Stimulated activated CD4-positive, alpha-beta T cell treated with anti-CD3 and anti-CD28 coated beads, Interleukin-1b, Interleukin-23, amount 100 ng/mL, for 24 hours (primary cell): ENCODE measurements at regions not wholly inside any gene's neighbourhood (a gene's known extent, or its start where the extent isn't known, plus 50 kb on each side); places are given as distances from the start of the nearest gene placed in this dataset.
"Not testable (repeated sequence)": the region's sequence is repeated elsewhere in the genome, so short reads cannot be mapped to it uniquely, and the experiment has no call there.

Experiments
- DNase-seq, 4 experiments: peaks; one replicate each; pipeline ENCODE4 v3.0.0-alpha.2; 2020; ENCODE audit warnings: low read depth in 4 of 4, low spot score in 1 of 4

DNA sequence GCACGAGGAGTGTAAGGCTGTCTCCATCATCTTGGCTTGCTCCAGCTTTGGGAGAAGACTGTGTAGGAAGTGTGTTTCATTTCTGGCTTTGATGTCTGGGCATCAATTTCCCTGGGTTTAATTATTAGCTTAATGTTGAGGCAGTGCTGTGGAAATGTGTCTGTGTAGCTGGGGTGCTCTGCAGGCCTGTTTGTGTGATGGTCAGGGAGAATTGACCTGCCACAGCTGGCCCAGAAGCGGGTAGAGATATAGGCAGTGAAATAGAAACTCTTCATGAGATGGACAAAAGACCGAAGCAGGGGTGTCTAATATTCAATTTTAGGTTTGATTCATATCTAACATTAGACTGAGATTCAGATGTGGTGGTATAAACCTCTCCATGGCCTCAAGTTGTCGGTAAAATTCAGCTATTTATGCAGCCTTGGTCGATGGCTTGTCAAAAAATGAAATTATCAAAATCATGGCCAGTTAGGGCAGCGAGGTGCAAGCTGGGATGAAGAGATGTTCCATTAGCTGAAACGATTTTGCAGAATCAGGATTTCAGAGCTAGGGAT lies 95.3 kb upstream of the SNX9 start:
- DNase-seq = no peak

DNA sequence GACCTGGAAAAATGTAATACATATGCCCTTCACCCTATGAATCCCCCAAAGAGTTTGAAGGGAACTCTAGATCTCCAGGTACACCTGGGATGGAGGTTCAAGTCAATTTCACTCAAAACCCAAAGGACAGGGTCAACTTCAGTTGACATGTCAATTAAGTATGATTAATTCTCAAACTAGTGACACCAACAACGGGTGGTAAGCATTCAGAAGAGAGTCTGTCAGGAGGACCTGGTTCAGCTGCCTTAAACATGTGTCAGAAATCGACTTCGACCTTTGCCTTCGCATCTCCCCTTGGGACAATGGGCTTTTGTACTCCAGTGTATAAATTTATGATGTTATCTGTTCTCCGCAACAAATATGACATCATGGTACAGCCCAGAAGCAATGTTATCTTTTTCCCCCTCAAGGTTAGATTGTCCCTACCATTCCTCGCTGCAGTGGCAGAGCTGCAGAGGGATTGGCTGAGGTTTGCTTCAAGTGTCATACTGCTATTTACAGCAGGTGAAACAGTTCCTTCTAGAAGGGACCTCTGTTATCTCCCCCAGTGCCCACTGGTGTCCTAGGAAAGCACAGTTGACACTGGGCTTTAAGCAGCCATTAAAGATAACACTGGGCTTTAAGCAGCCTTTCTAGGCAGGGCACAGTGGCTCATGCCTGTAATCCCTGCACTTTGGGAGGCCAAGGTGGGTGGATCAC lies 94.7 kb upstream of the SNX9 start:
- DNase-seq = no peak

- no peak for DNase-seq
Measured at GRCh38 chr6:157731221-157731620, 91.8 kb upstream of the SNX9 start.

DNA sequence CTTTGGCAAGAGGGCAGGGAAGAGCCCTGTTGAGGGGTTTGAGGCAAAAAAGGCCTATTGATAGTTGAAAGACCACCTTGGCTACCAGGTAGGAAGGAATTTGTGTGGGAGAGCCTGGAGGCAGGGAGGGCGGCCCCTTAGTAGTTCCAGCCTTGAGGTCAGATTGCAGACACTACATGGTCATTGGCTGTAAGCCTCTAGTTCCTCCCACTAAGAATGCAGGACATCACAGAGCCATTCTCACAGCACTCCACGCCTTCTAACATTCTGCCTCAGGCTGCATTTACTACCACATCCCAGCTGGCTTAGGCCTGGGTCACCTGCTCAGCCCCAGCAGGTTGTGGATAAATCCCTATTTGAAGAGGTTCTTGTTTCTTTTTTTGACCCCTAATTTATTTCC lies 91.0 kb upstream of the SNX9 start:
- no peak for DNase-seq

DNA sequence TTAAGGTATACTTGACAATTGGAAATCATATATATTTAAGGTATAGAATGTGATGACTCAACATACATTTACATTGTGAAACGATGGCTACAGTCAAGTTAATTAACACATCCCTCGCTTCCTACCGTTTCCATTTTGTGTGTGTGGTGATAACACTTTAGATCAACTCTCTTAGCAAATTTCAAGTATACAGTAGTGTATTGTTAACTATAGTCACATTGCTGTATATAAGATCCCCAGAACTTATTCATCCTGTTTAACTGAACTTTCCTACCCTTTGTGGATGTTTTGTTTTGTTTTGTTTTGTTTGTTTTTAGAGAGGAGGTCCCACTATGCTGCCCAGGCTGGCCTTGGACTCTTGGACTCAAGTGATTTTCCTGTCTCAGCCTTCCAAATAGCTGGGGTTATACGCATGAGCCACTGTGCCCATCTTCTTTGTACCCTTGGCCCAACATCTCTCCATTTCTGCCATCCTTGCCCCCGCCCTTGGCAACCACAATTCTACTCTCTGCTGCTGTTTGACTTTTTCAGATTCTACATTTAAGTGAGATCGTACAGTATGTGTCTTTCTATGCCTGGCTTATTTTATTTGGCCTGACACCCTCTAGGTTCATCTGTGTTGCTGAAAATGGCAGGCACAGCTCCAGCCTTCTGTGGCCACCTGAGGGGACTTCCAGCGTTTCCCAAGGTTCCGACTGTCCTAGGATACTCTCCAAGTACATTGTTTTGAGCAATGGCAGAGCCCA lies 90.5 kb upstream of the SNX9 start:
- no peak for DNase-seq

- DNase-seq = not testable (repeated sequence)
Measured at GRCh38 chr6:157736555-157736954, 86.5 kb upstream of the SNX9 start.

- no peak for DNase-seq
Measured at GRCh38 chr6:157741321-157741947, 81.6 kb upstream of the SNX9 start.

DNA sequence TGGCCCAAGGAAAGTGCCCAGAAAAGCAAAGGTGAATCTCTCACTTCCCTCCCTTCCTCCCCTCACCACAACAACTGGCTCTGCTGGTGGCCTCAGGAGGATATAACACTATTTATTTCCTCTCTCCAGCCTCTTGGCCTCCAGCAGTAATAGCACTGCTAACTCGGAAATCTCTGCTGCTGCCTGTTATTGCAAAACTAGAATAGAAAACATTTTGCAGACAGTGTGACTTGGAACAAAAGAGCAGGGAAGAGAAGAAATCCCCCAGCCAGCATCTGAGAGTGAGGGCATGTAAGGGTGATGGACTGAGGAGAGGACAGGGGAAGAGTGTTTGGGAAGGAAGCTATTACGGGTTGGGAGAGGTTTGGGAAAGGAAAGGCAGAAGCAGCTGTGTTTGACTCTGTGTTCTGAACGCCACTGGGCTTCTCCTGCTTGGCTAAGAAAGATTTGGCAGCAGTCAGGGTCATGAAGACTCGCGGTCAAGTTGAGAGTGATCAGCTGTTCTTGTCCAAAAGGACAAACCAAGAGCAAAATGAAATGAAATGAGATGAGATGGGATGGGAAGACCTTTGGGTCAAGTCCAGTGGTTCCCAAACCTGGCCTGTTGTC lies 81.0 kb upstream of the SNX9 start:
- DNase-seq = no peak

- no peak for DNase-seq
Measured at GRCh38 chr6:157744102-157744601, 78.9 kb upstream of the SNX9 start.

GRCh38 chr6:157746897-157747296 lies 76.1 kb upstream of the SNX9 start:
- no peak for DNase-seq

DNA sequence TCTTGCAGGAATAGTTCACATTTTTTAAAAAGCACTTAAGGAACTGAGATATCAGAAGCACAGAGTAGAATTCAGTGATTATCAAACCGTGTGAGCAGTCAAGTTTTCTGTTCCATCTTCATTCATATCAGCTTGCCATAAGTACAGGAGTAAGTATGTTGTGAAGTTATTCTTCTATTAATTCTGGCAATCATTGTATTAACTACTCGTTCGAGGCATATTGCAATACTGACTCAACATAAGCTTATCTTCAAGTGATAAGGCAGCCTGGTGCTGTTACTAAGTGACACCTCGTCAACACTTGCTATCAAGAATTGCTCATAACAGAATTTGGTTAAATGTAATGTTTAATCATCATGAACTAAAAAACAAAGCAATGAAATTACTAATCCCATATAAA lies 75.7 kb upstream of the SNX9 start:
- no peak for DNase-seq

DNA sequence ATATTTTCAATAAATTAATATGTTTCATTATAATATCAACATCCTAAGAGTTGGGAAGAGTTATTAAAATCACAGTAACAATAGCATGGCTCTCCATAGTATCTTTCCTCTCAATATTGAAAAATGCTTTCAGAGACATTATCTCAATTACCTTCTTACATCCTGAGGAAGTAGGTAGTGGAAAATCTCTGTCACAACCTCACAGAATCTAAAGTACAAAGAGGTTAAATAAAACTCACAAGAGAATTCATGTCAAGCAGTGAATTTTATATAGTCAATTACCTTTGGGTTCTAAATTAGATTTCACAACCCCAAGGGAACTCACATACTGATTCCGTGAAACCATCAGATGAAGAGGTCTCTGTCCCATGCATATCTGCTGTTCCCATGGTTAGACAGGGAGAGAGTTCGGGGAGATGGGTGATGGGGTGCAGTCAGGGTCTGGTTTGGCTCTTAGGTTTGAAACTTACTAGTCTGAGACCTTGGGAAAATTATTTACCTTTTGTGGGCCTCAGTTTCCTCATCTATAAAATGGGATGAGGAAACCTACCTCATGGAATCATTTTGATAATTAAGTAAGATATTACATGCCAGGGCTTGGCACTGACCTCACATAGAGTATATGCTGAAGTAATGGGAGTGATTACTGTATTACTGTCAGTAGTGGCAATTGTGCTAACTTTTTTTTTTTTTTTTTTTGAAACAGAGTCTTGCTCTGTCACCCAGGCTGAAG lies 74.0 kb upstream of the SNX9 start:
- no peak for DNase-seq

DNA sequence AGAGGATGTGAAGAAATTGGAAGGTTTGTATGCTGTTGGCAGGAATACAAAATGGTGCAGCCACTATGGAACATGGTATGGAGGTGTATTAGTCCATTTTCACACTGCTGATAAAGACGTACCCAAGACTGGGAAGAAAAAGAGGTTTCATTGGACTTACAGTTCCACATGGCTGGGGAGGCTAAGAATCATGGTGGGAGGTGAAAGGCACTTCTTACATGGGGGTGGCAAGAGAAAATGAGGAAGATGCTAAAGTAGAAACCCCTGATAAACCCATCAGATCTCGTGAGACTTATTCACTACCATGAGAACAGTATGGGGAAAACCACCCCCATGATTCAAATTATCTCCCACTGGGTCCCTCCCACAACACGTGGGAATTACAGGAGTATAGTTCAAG lies 72.1 kb upstream of the SNX9 start:
- DNase-seq = not testable (repeated sequence)

- DNase-seq = no peak
Measured at GRCh38 chr6:157751547-157752200, 71.4 kb upstream of the SNX9 start.

- DNase-seq = not testable (repeated sequence)
Measured at GRCh38 chr6:157752879-157753278, 70.2 kb upstream of the SNX9 start.

- DNase-seq = no peak
Measured at GRCh38 chr6:157753291-157753690, 69.8 kb upstream of the SNX9 start.

DNA sequence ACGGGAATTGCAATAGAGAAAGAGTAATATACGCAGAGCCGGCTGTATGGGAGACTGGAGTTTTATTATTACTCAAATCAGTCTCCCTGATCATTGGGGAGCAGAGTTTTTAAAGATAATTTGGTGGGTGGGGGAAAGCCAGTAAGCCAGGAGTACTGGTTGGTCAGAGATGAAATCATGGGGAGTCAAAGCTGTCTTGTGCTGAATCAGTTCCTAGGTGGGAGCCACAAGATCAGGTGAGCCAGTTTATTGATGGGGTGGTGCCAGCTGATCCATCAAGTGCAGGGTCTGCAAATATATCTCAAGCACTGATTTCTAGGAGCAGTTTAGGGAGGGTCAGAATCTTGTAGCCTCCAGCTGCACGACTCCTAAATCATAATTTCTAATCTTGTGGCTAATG lies 69.2 kb upstream of the SNX9 start:
- DNase-seq = not testable (repeated sequence)

- no peak for DNase-seq
Measured at GRCh38 chr6:157754351-157754750, 68.7 kb upstream of the SNX9 start.

GRCh38 chr6:157755032-157755745 lies 67.9 kb upstream of the SNX9 start:
- DNase-seq = no peak
